HG02885 (cell line): ENCODE measurements at regions not wholly inside any gene's neighbourhood (a gene's known extent, or its start where the extent isn't known, plus 50 kb on each side); places are given as distances from the start of the nearest gene placed in this dataset.

Experiments used
- ATAC-seq: cut with Tn5 transposase; IDR thresholded peaks from one replicate; pipeline ENCODE4 v1.9.1; 2021; ENCODE audit warnings: mild to moderate bottlenecking; ENCODE audit not compliant: unreplicated experiment, poor library complexity

GRCh38 chr6:149211046-149211571 lies 106.4 kb upstream of the TAB2 start:
- ATAC-seq, result peak; percentile 70

- ATAC-seq, result no peak
Measured at GRCh38 chr6:149212206-149212605, 105.3 kb upstream of the TAB2 start.

GRCh38 chr6:149212892-149213801 lies 104.4 kb upstream of the TAB2 start:
- peak; percentile 30 for ATAC-seq

- ATAC-seq, result no peak
Measured at GRCh38 chr6:149213829-149214228, 103.7 kb upstream of the TAB2 start.

- ATAC-seq, result no peak
Measured at GRCh38 chr6:149216459-149216858, 101.1 kb upstream of the TAB2 start.

- ATAC-seq, result peak; percentile 45
Measured at GRCh38 chr6:149217466-149217888, 100.0 kb upstream of the TAB2 start.

- ATAC-seq, result no peak
Measured at GRCh38 chr6:149218471-149218870, 99.0 kb upstream of the TAB2 start.

GRCh38 chr6:149218915-149219314 lies 98.6 kb upstream of the TAB2 start:
- ATAC-seq, result no peak

- no peak for ATAC-seq
Measured at GRCh38 chr6:149220882-149221773, 96.4 kb upstream of the TAB2 start.

GRCh38 chr6:149221774-149222070 lies 95.8 kb upstream of the TAB2 start:
- no peak for ATAC-seq

GRCh38 chr6:149223120-149223903 lies 94.2 kb upstream of the TAB2 start:
- ATAC-seq, result no peak

GRCh38 chr6:149223904-149224351 lies 93.6 kb upstream of the TAB2 start:
- no peak for ATAC-seq

GRCh38 chr6:149224399-149224798 lies 93.1 kb upstream of the TAB2 start:
- no peak for ATAC-seq

- ATAC-seq, result no peak
Measured at GRCh38 chr6:149225370-149225769, 92.1 kb upstream of the TAB2 start.

GRCh38 chr6:149225946-149226345 lies 91.6 kb upstream of the TAB2 start:
- no peak for ATAC-seq

- no peak for ATAC-seq
Measured at GRCh38 chr6:149227796-149228195, 89.7 kb upstream of the TAB2 start.

- no peak for ATAC-seq
Measured at GRCh38 chr6:149228311-149228955, 89.1 kb upstream of the TAB2 start.

GRCh38 chr6:149229096-149229495 lies 88.4 kb upstream of the TAB2 start:
- ATAC-seq, result no peak

- ATAC-seq, result peak; percentile 48
Measured at GRCh38 chr6:149230712-149231460, 86.6 kb upstream of the TAB2 start.
